ENCODE measurements at regions not wholly inside any gene's neighbourhood (a gene's known extent, or its start where the extent isn't known, plus 50 kb on each side); places are given as distances from the start of the nearest gene placed in this dataset.
"Not testable (repeated sequence)": the region's sequence is repeated elsewhere in the genome, so short reads cannot be mapped to it uniquely, and the experiment has no call there.

DNA sequence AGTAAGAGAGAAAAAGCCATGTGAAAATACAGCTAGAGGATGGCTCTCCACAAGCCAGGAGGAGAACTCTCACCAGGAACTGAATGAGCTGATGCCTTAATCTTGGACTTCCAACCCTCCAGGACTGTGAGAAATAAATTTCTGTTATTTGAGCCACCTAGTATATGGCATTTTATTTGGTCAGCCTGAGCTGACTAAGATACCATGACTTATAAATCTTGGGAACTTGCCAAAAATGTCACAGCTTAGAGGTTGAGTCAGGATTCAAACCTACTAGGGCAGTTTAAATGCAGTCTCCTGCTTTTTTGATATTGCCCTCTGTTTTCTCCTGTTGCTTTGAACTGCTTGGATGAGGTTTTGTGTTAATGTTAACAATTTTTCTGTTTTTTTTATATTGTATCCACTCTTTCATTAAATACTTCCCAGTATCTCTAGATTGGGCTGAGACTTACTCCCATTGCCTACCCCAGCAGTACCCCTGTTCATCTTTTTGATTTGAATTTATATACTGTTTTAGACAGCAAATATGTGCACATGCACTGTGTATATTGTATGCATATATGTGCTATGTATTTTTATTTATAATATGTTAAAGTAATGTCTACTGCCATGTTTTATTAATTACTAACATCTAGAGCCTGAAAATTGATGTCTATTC is 1223.2 kb downstream of the OTOL1 start:
- Mint-ChIP-seq H3K27ac (no peak overlapping the region), H3K4me3 (no peak overlapping the region), H3K36me3 (ENCODE audit: low read depth) (no peaks in the 10 kb centered on the region), H3K9me3 (ENCODE audit: low read depth) (no peaks in the 10 kb centered on the region), H3K27me3 (no peaks in the 10 kb centered on the region), H3K4me1 (no peaks in the 10 kb centered on the region)
- intact Hi-C loops (cut with DNase I, micrococcal nuclease), result no loop called here
- no peak for ATAC-seq
- POLR2A ChIA-PET, result no interaction called here
- no peak for DNase-seq
- CTCF ChIA-PET, result no interaction called here

DNA sequence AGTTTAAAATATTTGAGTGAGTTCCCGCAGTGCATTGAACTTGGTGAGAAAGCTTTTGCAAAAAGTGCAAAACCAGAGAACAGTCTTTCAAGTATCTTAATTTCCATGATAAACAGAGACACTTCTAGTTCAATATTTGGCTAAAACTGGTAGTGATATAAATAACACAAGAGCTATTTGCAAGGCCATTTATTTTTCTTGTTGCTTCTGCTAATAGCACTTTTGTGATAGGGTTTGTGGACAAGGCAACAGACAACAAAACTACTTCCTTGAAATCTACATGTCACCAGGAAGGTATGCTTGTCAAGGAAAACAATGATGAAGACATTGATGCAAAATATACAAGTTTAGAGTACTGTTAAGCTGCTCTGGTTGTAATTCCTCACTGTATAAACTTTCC is 1225.1 kb downstream of the OTOL1 start:
- H3K9me3 Mint-ChIP-seq (ENCODE audit: low read depth), result peaks cover under 1% of the 10 kb centered on the region
- no peak overlapping the region for H3K27ac Mint-ChIP-seq
- H3K4me3 Mint-ChIP-seq, result no peak overlapping the region
- ChIA-PET CTCF (no interaction called here), POLR2A (no interaction called here)
- H3K4me1 Mint-ChIP-seq, result no peaks in the 10 kb centered on the region
- no peak for ATAC-seq
- intact Hi-C loops (cut with DNase I, micrococcal nuclease), result no loop called here
- no peak for DNase-seq
- H3K27me3 Mint-ChIP-seq, result no peaks in the 10 kb centered on the region
- no peaks in the 10 kb centered on the region for H3K36me3 Mint-ChIP-seq (ENCODE audit: low read depth)

- POLR2A ChIA-PET, result no interaction called here
Measured at GRCh38 chr3:162722337-162722736, 1225.7 kb downstream of the OTOL1 start.

GRCh38 chr3:162722796-162723195 is 1226.2 kb downstream of the OTOL1 start:
- H3K9me3 Mint-ChIP-seq (ENCODE audit: low read depth); H3K4me1 Mint-ChIP-seq; H3K27ac Mint-ChIP-seq; H3K4me3 Mint-ChIP-seq; DNase-seq; H3K27me3 Mint-ChIP-seq; POLR2A ChIA-PET; CTCF ChIA-PET; intact Hi-C loops (cut with DNase I, micrococcal nuclease); H3K36me3 Mint-ChIP-seq (ENCODE audit: low read depth); ATAC-seq: not testable (repeated sequence)

More at GRCh38 chr3:162722337-162722736, 1225.7 kb downstream of the OTOL1 start:
- intact Hi-C loops (cut with DNase I, micrococcal nuclease), result no loop called here
- Mint-ChIP-seq H3K27ac (no peak overlapping the region), H3K9me3 (ENCODE audit: low read depth) (peaks cover 2% of the 10 kb centered on the region), H3K4me1 (no peaks in the 10 kb centered on the region), H3K36me3 (ENCODE audit: low read depth) (no peaks in the 10 kb centered on the region), H3K4me3 (no peak overlapping the region), H3K27me3 (no peaks in the 10 kb centered on the region)
- CTCF ChIA-PET, result no interaction called here
- DNase-seq (no peak), ATAC-seq (no peak)

GRCh38 chr3:162729686-162730085 is 1233.1 kb downstream of the OTOL1 start:
- ChIA-PET POLR2A (no interaction called here), CTCF (no interaction called here)
- Mint-ChIP-seq H3K27me3 (no peaks in the 10 kb centered on the region), H3K4me3 (no peak overlapping the region), H3K9me3 (ENCODE audit: low read depth) (peaks cover 2% of the 10 kb centered on the region), H3K36me3 (ENCODE audit: low read depth) (no peaks in the 10 kb centered on the region), H3K27ac (no peak overlapping the region), H3K4me1 (no peaks in the 10 kb centered on the region)
- intact Hi-C loops (cut with DNase I, micrococcal nuclease), result no loop called here
- ATAC-seq (no peak), DNase-seq (no peak)

- ATAC-seq; H3K4me1 Mint-ChIP-seq; H3K36me3 Mint-ChIP-seq (ENCODE audit: low read depth); H3K4me3 Mint-ChIP-seq; H3K27me3 Mint-ChIP-seq; H3K9me3 Mint-ChIP-seq (ENCODE audit: low read depth); H3K27ac Mint-ChIP-seq; DNase-seq; intact Hi-C loops (cut with DNase I, micrococcal nuclease); POLR2A ChIA-PET; CTCF ChIA-PET: not testable (repeated sequence)
Measured at GRCh38 chr3:162731961-162732360, 1235.4 kb downstream of the OTOL1 start.

DNA sequence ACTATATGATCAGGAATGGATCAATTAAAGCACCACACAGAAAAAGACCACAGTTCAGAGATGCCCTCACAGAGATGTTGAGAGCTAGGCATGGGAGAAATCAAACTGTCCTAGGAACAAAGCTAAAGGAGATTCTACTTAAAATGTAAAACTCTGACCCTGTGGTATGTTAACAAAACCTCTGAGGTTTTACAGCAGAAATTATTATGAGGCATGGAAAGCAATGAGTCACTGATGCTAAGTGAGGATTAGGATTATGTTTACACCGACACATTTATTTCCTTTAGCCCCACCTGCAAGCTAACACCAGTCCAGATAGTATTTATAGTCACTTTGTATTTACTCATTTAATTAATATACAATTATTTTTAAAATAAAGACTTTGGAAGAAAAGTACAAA is 1242.2 kb downstream of the OTOL1 start:
- Mint-ChIP-seq H3K36me3 (ENCODE audit: low read depth) (no peaks in the 10 kb centered on the region), H3K27me3 (no peaks in the 10 kb centered on the region), H3K9me3 (ENCODE audit: low read depth) (no peaks in the 10 kb centered on the region), H3K4me3 (no peak overlapping the region), H3K27ac (no peak overlapping the region), H3K4me1 (no peaks in the 10 kb centered on the region)
- CTCF ChIA-PET, result no interaction called here
- POLR2A ChIA-PET, result no interaction called here
- no peak for DNase-seq
- no peak for ATAC-seq
- intact Hi-C loops (cut with DNase I, micrococcal nuclease), result no loop called here

DNA sequence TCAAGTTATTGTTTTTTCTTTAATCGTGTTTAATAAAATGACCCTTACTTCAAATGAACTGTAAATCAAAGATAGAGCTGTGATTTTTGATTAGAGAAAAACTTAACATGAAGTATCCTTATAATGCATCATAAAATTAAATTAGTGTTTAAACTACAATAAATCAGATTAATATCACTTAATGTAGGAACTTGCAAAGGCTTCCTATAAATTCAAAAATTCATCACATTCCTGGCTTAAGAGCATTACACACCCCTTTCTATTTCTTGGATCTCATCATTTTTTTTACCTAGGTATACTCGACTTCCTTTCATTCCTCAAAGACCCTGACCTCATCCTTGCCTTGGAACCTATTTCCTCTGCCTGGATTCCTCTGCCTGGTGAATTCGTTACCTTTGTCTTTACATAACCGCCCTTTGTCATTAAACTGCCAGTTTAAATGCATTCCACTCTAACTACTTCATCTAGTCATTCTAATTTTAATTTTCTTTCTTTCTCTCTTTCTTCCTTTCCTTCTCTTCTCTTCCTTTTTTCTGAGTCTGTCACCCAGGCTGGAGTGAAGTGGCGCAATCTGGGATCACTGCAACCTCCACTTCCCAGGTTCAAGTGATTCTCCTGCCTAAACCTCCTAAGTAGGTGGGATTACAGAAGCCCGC is 1244.5 kb downstream of the OTOL1 start:
- ATAC-seq (no peak), DNase-seq (no peak)
- Mint-ChIP-seq H3K9me3 (ENCODE audit: low read depth) (peaks cover 3% of the 10 kb centered on the region), H3K36me3 (ENCODE audit: low read depth) (no peaks in the 10 kb centered on the region), H3K27me3 (no peaks in the 10 kb centered on the region), H3K27ac (no peak overlapping the region), H3K4me3 (no peak overlapping the region), H3K4me1 (no peaks in the 10 kb centered on the region)
- ChIA-PET POLR2A (no interaction called here), CTCF (no interaction called here)
- intact Hi-C loops (cut with DNase I, micrococcal nuclease), result no loop called here

DNA sequence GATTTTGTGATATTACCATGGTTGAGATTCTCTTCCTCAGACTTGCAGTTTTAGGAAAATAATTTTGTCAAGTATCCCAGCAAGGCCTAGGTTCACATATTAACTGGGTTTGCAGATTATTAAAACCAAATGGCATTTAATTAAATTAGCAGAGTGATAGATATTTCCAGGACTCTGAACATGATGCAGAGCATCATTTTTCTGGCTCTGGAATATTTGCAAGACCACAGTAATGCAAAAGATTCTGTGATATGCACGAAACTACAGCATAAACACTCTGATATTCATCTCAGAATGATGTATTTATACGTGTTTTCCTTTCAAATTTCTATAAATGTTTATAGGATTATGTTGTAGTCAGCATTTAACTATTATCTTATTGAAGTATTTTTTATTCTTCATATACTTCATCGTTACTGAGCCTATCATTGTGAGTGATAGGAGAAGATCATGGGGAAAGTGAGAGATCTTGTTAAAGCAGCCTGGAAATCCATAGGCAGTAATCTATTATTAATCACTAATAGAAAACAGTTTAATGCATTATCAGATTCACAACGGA is 1245.6 kb downstream of the OTOL1 start:
- Mint-ChIP-seq H3K27ac (no peak overlapping the region), H3K4me1 (no peaks in the 10 kb centered on the region), H3K4me3 (no peak overlapping the region), H3K36me3 (ENCODE audit: low read depth) (no peaks in the 10 kb centered on the region), H3K27me3 (no peaks in the 10 kb centered on the region), H3K9me3 (ENCODE audit: low read depth) (peaks cover 6% of the 10 kb centered on the region)
- DNase-seq (no peak), ATAC-seq (no peak)
- intact Hi-C loops (cut with DNase I, micrococcal nuclease), result no loop called here
- CTCF ChIA-PET, result no interaction called here
- POLR2A ChIA-PET, result no interaction called here

- H3K27ac Mint-ChIP-seq, result no peak overlapping the region
- intact Hi-C loops (cut with DNase I, micrococcal nuclease), result no loop called here
- POLR2A ChIA-PET, result no interaction called here
Measured at GRCh38 chr3:162743091-162743490, 1246.5 kb downstream of the OTOL1 start.

DNA sequence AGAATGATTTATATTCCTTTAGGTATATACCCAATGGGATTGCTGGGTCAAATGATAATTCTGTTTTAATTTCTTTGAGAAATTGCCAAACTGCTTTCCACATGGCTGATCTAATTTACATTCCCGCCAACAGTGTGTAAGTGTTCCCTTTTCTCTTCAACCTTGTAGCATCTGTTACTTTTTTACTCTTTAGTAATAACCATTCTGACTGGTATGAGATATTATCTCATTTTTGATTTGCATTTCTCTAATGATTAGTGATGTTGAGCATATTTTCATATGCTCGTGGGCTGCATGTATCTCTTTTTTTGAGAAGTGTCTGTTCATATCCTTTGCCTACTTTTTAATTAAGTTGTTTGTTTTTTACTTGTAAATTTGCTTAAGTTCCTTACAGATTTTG is 1264.2 kb downstream of the OTOL1 start:
- Mint-ChIP-seq H3K4me3 (no peak overlapping the region), H3K9me3 (ENCODE audit: low read depth) (peaks cover 3% of the 10 kb centered on the region), H3K36me3 (ENCODE audit: low read depth) (no peaks in the 10 kb centered on the region), H3K4me1 (no peaks in the 10 kb centered on the region), H3K27ac (no peak overlapping the region), H3K27me3 (no peaks in the 10 kb centered on the region)
- ChIA-PET POLR2A (no interaction called here), CTCF (no interaction called here)
- no peak for ATAC-seq
- DNase-seq, result no peak
- intact Hi-C loops (cut with DNase I, micrococcal nuclease), result no loop called here

More at GRCh38 chr3:162743091-162743490, 1246.5 kb downstream of the OTOL1 start:
- Mint-ChIP-seq H3K4me1 (no peaks in the 10 kb centered on the region), H3K36me3 (ENCODE audit: low read depth) (no peaks in the 10 kb centered on the region), H3K9me3 (ENCODE audit: low read depth) (peaks cover 9% of the 10 kb centered on the region), H3K4me3 (no peak overlapping the region), H3K27me3 (no peaks in the 10 kb centered on the region)
- no peak for ATAC-seq
- CTCF ChIA-PET, result no interaction called here
- DNase-seq, result no peak

GRCh38 chr3:162764051-162764807 is 1267.6 kb downstream of the OTOL1 start:
- ATAC-seq (no peak), DNase-seq (no peak)
- Mint-ChIP-seq H3K9me3 (ENCODE audit: low read depth) (peaks cover 5% of the 10 kb centered on the region), H3K36me3 (ENCODE audit: low read depth) (no peaks in the 10 kb centered on the region), H3K27ac (no peak overlapping the region), H3K4me3 (no peak overlapping the region), H3K27me3 (no peaks in the 10 kb centered on the region), H3K4me1 (no peaks in the 10 kb centered on the region)
- ChIA-PET CTCF (no interaction called here), POLR2A (no interaction called here)
- intact Hi-C loops (cut with DNase I, micrococcal nuclease), result no loop called here
